K562 (cell line): ENCODE measurements at regions not wholly inside any gene's neighbourhood (a gene's known extent, or its start where the extent isn't known, plus 50 kb on each side); places are given as distances from the start of the nearest gene placed in this dataset.

Source experiments
- BRD4 ChIP-seq: fragments of 200-600 bp; sonication (generic); IDR thresholded peaks from 2 replicates; pipeline ENCODE4 v1.6.1; 2017; ENCODE audit warnings: inconsistent platforms
- ETV6 ChIP-seq, 3 experiments: fragments of 150-350 bp in 1 of 3; sonication (generic) in 1 of 3; formaldehyde crosslinking in 1 of 3; IDR thresholded peaks; 2 replicates each; pipeline versions ENCODE4 v1.6.1 to v1.8.0; 2014 to 2022; ENCODE audit warnings: borderline replicate concordance in 2 of 3, low read depth in 2 of 3, antibody characterized with exemption in 1 of 3, low read length in 1 of 3, mild to moderate bottlenecking in 1 of 3, missing genetic modification reagents in 1 of 3
- FOXP1 ChIP-seq: sonication (generic); formaldehyde crosslinking; IDR thresholded peaks from 2 replicates; pipeline ENCODE4 v1.8.0; 2022; ENCODE audit warnings: mild to moderate bottlenecking, missing genetic modification reagents
- PHF8 ChIP-seq: fragments of 200-600 bp; sonication (generic); IDR thresholded peaks from 2 replicates; pipeline ENCODE4 v1.6.1; 2012; ENCODE audit warnings: mixed run types, mild to moderate bottlenecking, inconsistent platforms, low read length, moderate library complexity, borderline replicate concordance
- RAD21 ChIP-seq, 2 experiments: fragments of 250-450 bp in 1 of 2; fragments of 450-650 bp in 1 of 2; sonication (Bioruptor Pico) in 1 of 2; formaldehyde crosslinking in 1 of 2; IDR thresholded peaks in 1 of 2; conservative IDR thresholded peaks in 1 of 2; 2 replicates each; pipeline versions ENCODE4 v1.4.0 to v1.8.0; 2020 to 2022; ENCODE audit warnings: mild to moderate bottlenecking in 2 of 2, moderate library complexity in 1 of 2
- SMC3 ChIP-seq: conservative IDR thresholded peaks from 2 replicates; pipeline ENCODE4 v1.6.1; 2011; ENCODE audit warnings: low read depth, low read length, improper control_type of control experiment; ENCODE audit not compliant: insufficient read depth
- SP2 ChIP-seq: IDR thresholded peaks from 2 replicates; pipeline ENCODE4 v1.6.1; 2011; ENCODE audit warnings: mild to moderate bottlenecking, low read depth, low read length, moderate library complexity; ENCODE audit not compliant: poor library complexity, severe bottlenecking; ENCODE audit errors: extremely low read depth
- SRSF1 ChIP-seq: fragments of 200-400 bp; formaldehyde crosslinking; IDR thresholded peaks from 2 replicates; pipeline ENCODE4 v1.6.1; 2017; ENCODE audit warnings: mild to moderate bottlenecking, low read depth, low read length, moderate library complexity
- ZNF436 ChIP-seq: fragments of 250-450, 450-650 bp; sonication (Bioruptor Pico); formaldehyde crosslinking; IDR thresholded peaks from 2 replicates; pipeline ENCODE4 v1.7.0; 2020; ENCODE audit warnings: mild to moderate bottlenecking
- TF ChIP-seq, protein P1 (sequence below): fragments of 450-650 bp; IDR thresholded peaks from 2 replicates; pipeline ENCODE4 v1.6.1; 2016; ENCODE audit warnings: low read depth, mild to moderate bottlenecking, moderate library complexity

DNA sequence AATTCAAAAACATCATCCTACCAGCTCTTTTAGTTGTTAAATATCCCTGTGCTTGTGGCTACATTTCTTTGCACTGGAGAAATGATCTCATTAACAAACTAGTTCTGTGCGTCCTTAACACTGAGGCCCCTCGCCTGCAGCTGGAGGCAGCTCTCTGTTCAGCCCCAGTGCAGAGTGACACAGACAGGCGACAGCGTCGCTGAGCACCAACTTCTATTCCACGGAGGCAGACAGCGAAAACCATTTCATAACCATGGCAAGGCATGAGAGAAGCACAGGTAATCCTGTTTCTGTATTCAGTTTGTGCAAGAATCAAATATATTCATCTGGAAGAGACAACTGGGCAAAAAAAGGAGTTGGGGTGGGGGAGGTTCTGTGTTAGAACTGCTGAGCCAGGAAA lies 530.7 kb downstream of the ZIC1 start:
- TF ChIP-seq BRD4 (no peak), SRSF1 (no peak), PHF8 (no peak), SP2 (no peak), SMC3 (no peak), RAD21 (CRISPR knock-in tag; conservative IDR thresholded peaks at IDR 0.05 in 1 of 2, IDR thresholded peaks at IDR 0.05 in 1 of 2) (no peak), FOXP1 (CRISPR knock-in tag) (no peak), ETV6 (IDR thresholded peaks at IDR 0.05; ENCODE audit: borderline replicate concordance in 1 of 2, low read depth in 2 of 2, low read length in 1 of 2) (no peak), ETV6 (CRISPR knock-in tag; IDR thresholded peaks at IDR 0.05; ENCODE audit: borderline replicate concordance) (no peak), ZNF436 (CRISPR knock-in tag) (no peak)
- TF ChIP-seq, protein P1, sequence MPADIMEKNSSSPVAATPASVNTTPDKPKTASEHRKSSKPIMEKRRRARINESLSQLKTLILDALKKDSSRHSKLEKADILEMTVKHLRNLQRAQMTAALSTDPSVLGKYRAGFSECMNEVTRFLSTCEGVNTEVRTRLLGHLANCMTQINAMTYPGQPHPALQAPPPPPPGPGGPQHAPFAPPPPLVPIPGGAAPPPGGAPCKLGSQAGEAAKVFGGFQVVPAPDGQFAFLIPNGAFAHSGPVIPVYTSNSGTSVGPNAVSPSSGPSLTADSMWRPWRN, result no peak
